GM12865 (cell line): ENCODE measurements at regions not wholly inside any gene's neighbourhood (a gene's known extent, or its start where the extent isn't known, plus 50 kb on each side); places are given as distances from the start of the nearest gene placed in this dataset.
"Not testable (repeated sequence)": the region's sequence is repeated elsewhere in the genome, so short reads cannot be mapped to it uniquely, and the experiment has no call there.

Experiments
- DNase-seq: peaks from one replicate; pipeline ENCODE4 v3.0.0; 2010; ENCODE audit warnings: low read depth
- H3K4me3 ChIP-seq: 2 replicates; pipeline ENCODE4 v1.5.1; 2011; ENCODE audit warnings: mild to moderate bottlenecking, low read depth, low read length, control low read depth
- CTCF ChIP-seq: IDR thresholded peaks from 2 replicates; pipeline ENCODE4 v1.5.1; 2011; ENCODE audit warnings: low read length, control low read depth, low read depth, inconsistent platforms; ENCODE audit not compliant: insufficient read depth; ENCODE audit errors: missing control alignments

GRCh38 chr7:131999193-131999592 is 442.8 kb upstream of the PODXL start:
- no peak for TF ChIP-seq CTCF
- H3K4me3 ChIP-seq, result no peak overlapping the region
- no peak for DNase-seq

- TF ChIP-seq CTCF, result no peak
- DNase-seq, result no peak
- no peak overlapping the region for H3K4me3 ChIP-seq
Measured at GRCh38 chr7:131995324-131995723, 438.9 kb upstream of the PODXL start.

GRCh38 chr7:131981069-131981468 is 424.6 kb upstream of the PODXL start:
- not testable (repeated sequence) for H3K4me3 ChIP-seq, DNase-seq

GRCh38 chr7:131978118-131978517 is 421.7 kb upstream of the PODXL start:
- H3K4me3 ChIP-seq, DNase-seq: not testable (repeated sequence)

- no peak for TF ChIP-seq CTCF
- no peak for DNase-seq
- no peak overlapping the region for H3K4me3 ChIP-seq
Measured at GRCh38 chr7:131976411-131976810, 420.0 kb upstream of the PODXL start.

- TF ChIP-seq CTCF, result no peak
- no peak overlapping the region for H3K4me3 ChIP-seq
- DNase-seq, result no peak
Measured at GRCh38 chr7:131974671-131975070, 418.2 kb upstream of the PODXL start.

- H3K4me3 ChIP-seq, result no peak overlapping the region
- DNase-seq, result no peak
- TF ChIP-seq CTCF, result no peak
Measured at GRCh38 chr7:131972251-131972650, 415.8 kb upstream of the PODXL start.

GRCh38 chr7:131970602-131971001 is 414.2 kb upstream of the PODXL start:
- DNase-seq, result no peak
- H3K4me3 ChIP-seq, result no peak overlapping the region
- TF ChIP-seq CTCF, result no peak
